Trophoblast cell (in vitro differentiated cells and primary cell): ENCODE measurements at regions not wholly inside any gene's neighbourhood (a gene's known extent, or its start where the extent isn't known, plus 50 kb on each side); places are given as distances from the start of the nearest gene placed in this dataset.
A peak's percentile ranks its signal among the peaks of the same experiment; 100 is the strongest.

Source experiments
- DNase-seq, 2 donors: peaks; one replicate each; pipeline ENCODE4 v3.0.0-alpha.2; 2016
- H2AFZ ChIP-seq: 2 replicates; pipeline ENCODE4 v1.6.1; 2013; ENCODE audit warnings: low read length, moderate library complexity, mild to moderate bottlenecking; ENCODE audit not compliant: insufficient read depth, poor library complexity
- H2AK5ac ChIP-seq: 2 replicates; pipeline ENCODE4 v1.6.1; 2013; ENCODE audit warnings: mild to moderate bottlenecking, low read length
- H2BK120ac ChIP-seq: 2 replicates; pipeline ENCODE4 v1.6.1; 2013; ENCODE audit warnings: low read length, mild to moderate bottlenecking, moderate library complexity; ENCODE audit not compliant: insufficient read depth, poor library complexity
- H2BK12ac ChIP-seq: 2 replicates; pipeline ENCODE4 v1.6.1; 2013; ENCODE audit warnings: mild to moderate bottlenecking, low read length, moderate library complexity
- H2BK5ac ChIP-seq: 2 replicates; pipeline ENCODE4 v1.6.1; 2013; ENCODE audit warnings: low read length, low read depth, moderate library complexity, mild to moderate bottlenecking; ENCODE audit not compliant: poor library complexity
- H3K14ac ChIP-seq: 2 replicates; pipeline ENCODE4 v1.6.1; 2013; ENCODE audit warnings: mild to moderate bottlenecking, low read length
- H3K18ac ChIP-seq: 2 replicates; pipeline ENCODE4 v1.6.1; 2013; ENCODE audit warnings: mild to moderate bottlenecking, low read length
- H3K23ac ChIP-seq: 2 replicates; pipeline ENCODE4 v1.6.1; 2013; ENCODE audit warnings: low read length
- H3K27ac ChIP-seq: 2 replicates; pipeline ENCODE4 v1.5.1; 2013; ENCODE audit warnings: low read depth, mild to moderate bottlenecking, inconsistent platforms, low read length, moderate library complexity
- H3K27me3 ChIP-seq: 2 replicates; pipeline ENCODE4 v1.6.1; 2013; ENCODE audit warnings: inconsistent platforms, mild to moderate bottlenecking, low read length, moderate library complexity; ENCODE audit not compliant: insufficient read depth
- H3K36me3 ChIP-seq, 2 experiments: 1 replicate in 1 of 2; 2 replicates in 1 of 2; pipeline ENCODE4 v1.6.1; 2013; ENCODE audit warnings: low read length in 2 of 2, mild to moderate bottlenecking in 2 of 2, moderate library complexity in 1 of 2; ENCODE audit not compliant: insufficient read depth in 2 of 2, control insufficient read depth in 1 of 2
- H3K4ac ChIP-seq: 2 replicates; pipeline ENCODE4 v1.6.1; 2013; ENCODE audit warnings: low read depth, mild to moderate bottlenecking, low read length, moderate library complexity
- H3K4me1 ChIP-seq, 2 experiments: 1 replicate in 1 of 2; 2 replicates in 1 of 2; pipeline ENCODE4 v1.6.1; 2013; ENCODE audit warnings: low read length in 2 of 2, mild to moderate bottlenecking in 2 of 2, moderate library complexity in 1 of 2; ENCODE audit not compliant: insufficient read depth in 2 of 2, control insufficient read depth in 1 of 2
- H3K4me2 ChIP-seq: 2 replicates; pipeline ENCODE4 v1.6.1; 2013; ENCODE audit warnings: inconsistent platforms, mild to moderate bottlenecking, low read length, moderate library complexity
- H3K4me3 ChIP-seq: 2 replicates; pipeline ENCODE4 v1.5.1; 2013; ENCODE audit warnings: mild to moderate bottlenecking, low read depth, low read length, inconsistent platforms
- H3K79me1 ChIP-seq: one replicate; pipeline ENCODE4 v1.6.1; 2013; ENCODE audit warnings: low read length
- H3K79me2 ChIP-seq: 2 replicates; pipeline ENCODE4 v1.6.1; 2013; ENCODE audit warnings: low read length, mild to moderate bottlenecking; ENCODE audit not compliant: control insufficient read depth, insufficient read depth, poor library complexity
- H3K9ac ChIP-seq: 2 replicates; pipeline ENCODE4 v1.6.1; 2013; ENCODE audit warnings: mild to moderate bottlenecking, low read length
- H3K9me3 ChIP-seq: 2 replicates; pipeline ENCODE4 v1.6.1; 2013; ENCODE audit warnings: low read depth, mild to moderate bottlenecking, control low read depth, inconsistent platforms, low read length; ENCODE audit not compliant: insufficient read depth
- H4K12ac ChIP-seq: 2 replicates; pipeline ENCODE4 v1.6.1; 2013; ENCODE audit warnings: low read depth, mild to moderate bottlenecking, low read length, moderate library complexity
- H4K8ac ChIP-seq: 2 replicates; pipeline ENCODE4 v1.6.1; 2013; ENCODE audit warnings: low read depth, mild to moderate bottlenecking, low read length, moderate library complexity
- H4K91ac ChIP-seq: one replicate; pipeline ENCODE4 v1.6.1; 2013; ENCODE audit warnings: low read depth, mild to moderate bottlenecking, low read length, moderate library complexity
- WGBS: extraction: QIAGEN DNeasy Blood & Tissue Kit; methylation state at CpG from one replicate; pipeline ENCODE4 v1.1.7; 2013; ENCODE audit warnings: missing lambda C conversion rate; ENCODE audit not compliant: insufficient read length, insufficient coverage; ENCODE audit errors: extremely low coverage; 5-methylcytosine and 5-hydroxymethylcytosine counted together

DNA sequence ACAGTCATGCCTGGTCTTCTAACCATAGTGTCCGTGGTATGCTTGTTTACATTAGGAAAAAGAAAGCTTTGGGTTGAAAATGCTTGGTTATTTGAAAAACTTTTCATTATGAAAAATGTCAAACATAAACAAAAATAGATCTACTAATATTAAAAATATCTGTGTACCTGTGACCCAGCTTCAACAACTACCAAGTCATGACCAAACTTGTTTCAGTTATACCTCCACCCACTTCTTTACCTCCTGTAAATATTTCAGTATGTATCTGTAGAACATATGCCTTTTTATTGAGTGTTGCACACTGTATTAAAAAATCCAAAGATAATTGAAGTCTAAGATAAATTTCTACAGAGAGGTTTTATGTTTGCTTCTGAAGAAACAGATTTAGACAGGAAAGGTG, 153.7 kb upstream of the GYPA start:
- H3K18ac ChIP-seq, result no peak overlapping the region
- H4K8ac ChIP-seq, result no peak overlapping the region
- H4K12ac ChIP-seq, result no peak overlapping the region
- no peak overlapping the region for H3K23ac ChIP-seq
- H2BK120ac ChIP-seq, result no peak overlapping the region
- no peak overlapping the region for H3K27ac ChIP-seq
- no peak for DNase-seq
- no peaks in the 10 kb centered on the region for H3K79me1 ChIP-seq
- H3K9me3 ChIP-seq, result no peaks in the 10 kb centered on the region
- H3K14ac ChIP-seq, result no peak overlapping the region
- H2AFZ ChIP-seq, result no peak overlapping the region
- no peak overlapping the region for H2BK5ac ChIP-seq
- no peak overlapping the region for H4K91ac ChIP-seq
- H3K9ac ChIP-seq, result no peak overlapping the region
- no peaks in the 10 kb centered on the region for H3K36me3 ChIP-seq
- no peak overlapping the region for H3K4me3 ChIP-seq
- H2AK5ac ChIP-seq, result no peak overlapping the region
- no peak overlapping the region for H3K4me2 ChIP-seq
- H3K27me3 ChIP-seq, result no peaks in the 10 kb centered on the region
- no peaks in the 10 kb centered on the region for H3K79me2 ChIP-seq
- no peak overlapping the region for H2BK12ac ChIP-seq
- no peak overlapping the region for H3K4ac ChIP-seq
- WGBS, result no CpG with 5 or more reads among the region's 1 CpG
- no peaks in the 10 kb centered on the region for H3K4me1 ChIP-seq

DNA sequence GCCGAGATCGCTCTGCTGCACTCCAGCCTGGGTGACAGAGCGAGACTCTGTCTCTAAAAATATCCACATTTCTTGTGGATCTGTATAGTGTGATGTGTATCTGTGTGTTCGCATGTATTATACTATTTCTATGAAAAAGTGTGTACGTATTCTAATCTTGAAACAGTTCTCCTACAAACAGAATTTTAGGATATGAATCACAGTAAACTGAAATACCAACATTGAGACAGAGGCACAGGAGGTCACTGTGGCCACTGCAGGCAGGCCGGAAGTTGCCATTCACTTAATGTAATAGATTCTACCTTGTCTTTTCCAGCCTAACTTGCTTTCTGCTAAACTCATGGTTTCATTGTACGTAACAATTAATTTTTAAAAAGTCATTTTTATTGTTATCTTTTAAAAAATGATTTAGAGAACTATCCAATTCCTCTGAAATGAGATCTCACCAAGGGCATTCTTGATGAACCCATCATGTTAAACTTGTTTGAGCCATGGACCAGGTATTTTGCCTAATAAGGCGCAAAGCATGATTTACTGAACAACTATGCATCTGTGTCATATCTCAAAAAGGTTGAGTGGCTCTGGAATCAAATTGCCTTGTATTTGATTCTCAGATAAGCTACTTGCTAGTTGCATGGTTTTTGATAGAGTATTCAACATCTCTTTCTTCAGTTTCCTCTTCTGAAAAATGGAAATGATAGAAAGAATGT, 154.9 kb upstream of the GYPA start:
- H2BK5ac ChIP-seq, result no peak overlapping the region
- no peak overlapping the region for H4K8ac ChIP-seq
- peak; percentile 50 to 94 for DNase-seq
- no peak overlapping the region for H3K23ac ChIP-seq
- H3K9me3 ChIP-seq, result no peaks in the 10 kb centered on the region
- H3K4ac ChIP-seq, result no peak overlapping the region
- H3K36me3 ChIP-seq, result no peaks in the 10 kb centered on the region
- H3K79me2 ChIP-seq, result no peaks in the 10 kb centered on the region
- H3K18ac ChIP-seq, result no peak overlapping the region
- no peak overlapping the region for H3K4me3 ChIP-seq
- H3K9ac ChIP-seq, result no peak overlapping the region
- no peaks in the 10 kb centered on the region for H3K27me3 ChIP-seq
- no peak overlapping the region for H3K14ac ChIP-seq
- H2AK5ac ChIP-seq, result no peak overlapping the region
- H2BK12ac ChIP-seq, result no peak overlapping the region
- no peak overlapping the region for H4K91ac ChIP-seq
- no peak overlapping the region for H2BK120ac ChIP-seq
- no peak overlapping the region for H2AFZ ChIP-seq
- H3K79me1 ChIP-seq, result no peaks in the 10 kb centered on the region
- no peak overlapping the region for H4K12ac ChIP-seq
- no peak overlapping the region for H3K27ac ChIP-seq
- H3K4me2 ChIP-seq, result no peak overlapping the region
- WGBS, result no CpG with 5 or more reads among the region's 8 CpGs
- H3K4me1 ChIP-seq, result no peaks in the 10 kb centered on the region

DNA sequence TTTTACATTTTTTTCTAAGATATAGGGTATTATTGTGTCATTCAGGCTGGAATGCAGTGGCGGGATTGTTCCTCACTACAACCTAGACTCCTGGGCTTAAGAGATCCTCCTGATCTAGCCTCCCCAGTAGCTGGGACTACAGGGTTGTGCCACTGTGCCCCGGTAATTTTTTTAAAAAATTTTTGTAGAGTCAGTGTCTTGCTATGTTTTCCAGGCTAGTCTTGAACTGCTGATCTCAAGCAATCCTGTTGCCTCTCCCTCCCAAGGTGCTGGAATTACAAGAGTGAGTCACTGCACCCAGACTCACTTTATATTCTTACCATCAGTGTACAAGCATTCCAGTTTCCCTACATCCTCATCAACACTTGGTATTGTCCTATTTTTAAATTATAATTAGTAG, 156.4 kb upstream of the GYPA start:
- no peak overlapping the region for H2AK5ac ChIP-seq
- H2BK5ac ChIP-seq, result no peak overlapping the region
- H4K8ac ChIP-seq, result no peak overlapping the region
- H3K4me1 ChIP-seq, result peaks cover 0 to 4% of the 10 kb centered on the region in 2 experiments
- DNase-seq, result peak; percentile 65 to 81
- no peak overlapping the region for H3K23ac ChIP-seq
- H2AFZ ChIP-seq, result no peak overlapping the region
- H3K18ac ChIP-seq, result no peak overlapping the region
- H3K79me2 ChIP-seq, result no peaks in the 10 kb centered on the region
- WGBS, result no CpG with 5 or more reads among the region's 2 CpGs
- H3K4me3 ChIP-seq, result no peak overlapping the region
- H3K27me3 ChIP-seq, result no peaks in the 10 kb centered on the region
- H3K9ac ChIP-seq, result no peak overlapping the region
- H3K79me1 ChIP-seq, result no peaks in the 10 kb centered on the region
- H3K4ac ChIP-seq, result no peak overlapping the region
- no peaks in the 10 kb centered on the region for H3K36me3 ChIP-seq
- no peaks in the 10 kb centered on the region for H3K9me3 ChIP-seq
- H2BK12ac ChIP-seq, result no peak overlapping the region
- no peak overlapping the region for H2BK120ac ChIP-seq
- no peak overlapping the region for H3K27ac ChIP-seq
- H4K91ac ChIP-seq, result no peak overlapping the region
- no peak overlapping the region for H3K14ac ChIP-seq
- H3K4me2 ChIP-seq, result no peak overlapping the region
- no peak overlapping the region for H4K12ac ChIP-seq

DNA sequence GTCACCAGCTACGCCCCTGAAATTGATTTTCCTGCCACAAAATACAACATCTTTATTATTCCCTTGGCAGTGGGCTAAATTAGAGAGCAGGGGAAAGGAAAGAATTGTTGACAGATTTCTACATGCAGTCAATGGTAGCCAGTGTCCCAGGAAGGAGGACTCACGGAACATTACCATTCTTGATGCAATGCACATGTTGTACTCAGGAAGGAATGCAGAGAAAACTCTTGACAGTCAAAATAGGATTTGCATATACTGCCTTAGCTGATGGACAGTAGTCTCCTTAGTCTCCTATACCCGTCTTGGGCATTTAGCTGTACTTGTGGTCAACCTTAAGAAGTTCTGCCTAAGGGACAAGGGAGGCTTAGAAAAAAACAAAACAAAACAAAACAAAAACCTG, 158.0 kb upstream of the GYPA start:
- no CpG with 5 or more reads among the region's 3 CpGs for whole genome bisulfite sequencing

More for the DNA sequence above, 158.0 kb upstream of the GYPA start:
- no peak overlapping the region for H2BK5ac ChIP-seq
- no peak overlapping the region for H3K4me3 ChIP-seq
- no peaks in the 10 kb centered on the region for H3K9me3 ChIP-seq
- DNase-seq, result peak in 1 of 2 donors; percentile 39
- no peaks in the 10 kb centered on the region for H3K27me3 ChIP-seq
- no peak overlapping the region for H4K8ac ChIP-seq
- no peak overlapping the region for H4K12ac ChIP-seq
- H3K18ac ChIP-seq, result no peak overlapping the region
- H3K14ac ChIP-seq, result no peak overlapping the region
- H3K79me1 ChIP-seq, result no peaks in the 10 kb centered on the region
- H3K27ac ChIP-seq, result no peak overlapping the region
- no peak overlapping the region for H3K9ac ChIP-seq
- no peak overlapping the region for H4K91ac ChIP-seq
- H3K4me1 ChIP-seq, result peaks cover 0 to 6% of the 10 kb centered on the region in 2 experiments
- H2BK120ac ChIP-seq, result no peak overlapping the region
- H2BK12ac ChIP-seq, result no peak overlapping the region
- no peaks in the 10 kb centered on the region for H3K79me2 ChIP-seq
- no peaks in the 10 kb centered on the region for H3K36me3 ChIP-seq
- H2AFZ ChIP-seq, result no peak overlapping the region
- H2AK5ac ChIP-seq, result no peak overlapping the region
- no peak overlapping the region for H3K23ac ChIP-seq
- H3K4ac ChIP-seq, result no peak overlapping the region
- H3K4me2 ChIP-seq, result no peak overlapping the region
